ENCODE measurements at regions not wholly inside any gene's neighbourhood (a gene's known extent, or its start where the extent isn't known, plus 50 kb on each side); places are given as distances from the start of the nearest gene placed in this dataset.
"Not testable (repeated sequence)": the region's sequence is repeated elsewhere in the genome, so short reads cannot be mapped to it uniquely, and the experiment has no call there.

- no peaks in the 10 kb centered on the region for H3K9me2 ChIP-seq (replicated peaks; ENCODE audit: low read depth, low read length)
- H2AFZ ChIP-seq (ENCODE audit: low read length): peak overlapping the region; percentile 67; the same call in 1 of the 2 replicates
- peaks cover 2% of the 10 kb centered on the region; the same call in 1 of the 2 replicates for H3K9me3 ChIP-seq (ENCODE audit: insufficient read depth, low read depth, low read length)
- no peak overlapping the region for H3K9ac ChIP-seq (ENCODE audit: low read depth, low read length, poor library complexity, severe bottlenecking)
- no peaks in the 10 kb centered on the region for H4K20me1 ChIP-seq (ENCODE audit: insufficient read depth, low read length, poor library complexity, severe bottlenecking)
- no peaks in the 10 kb centered on the region for H3K27me3 ChIP-seq (ENCODE audit: insufficient read depth, low read length, poor library complexity, severe bottlenecking)
- TF ChIP-seq EZH2phosphoT487 (IDR thresholded peaks at IDR 0.05; ENCODE audit: borderline replicate concordance) (no peak), CTCF (conservative IDR thresholded peaks at IDR 0.05; ENCODE audit: low read length) (peak; percentile 27; the same call in 1 of the 2 replicates)
- no peak overlapping the region for H3K4me2 ChIP-seq (ENCODE audit: low read depth, low read length, poor library complexity, severe bottlenecking)
- H3K79me2 ChIP-seq (ENCODE audit: insufficient read depth, low read length): no peaks in the 10 kb centered on the region
- no peaks in the 10 kb centered on the region for H3F3A ChIP-seq (ENCODE audit: low read depth)
- H3K4me1 ChIP-seq (ENCODE audit: insufficient read depth, low read length, poor library complexity, severe bottlenecking): no peaks in the 10 kb centered on the region
- peak overlapping the region; percentile 46 for H3K4me3 ChIP-seq (ENCODE audit: low read length, poor library complexity, severe bottlenecking)
- H3K36me3 ChIP-seq (ENCODE audit: insufficient read depth, low read length): no peaks in the 10 kb centered on the region
These were observed 140.3 kb upstream of the PGRMC2 start for GRCh38 chr4:128427832-128428366.

DNA sequence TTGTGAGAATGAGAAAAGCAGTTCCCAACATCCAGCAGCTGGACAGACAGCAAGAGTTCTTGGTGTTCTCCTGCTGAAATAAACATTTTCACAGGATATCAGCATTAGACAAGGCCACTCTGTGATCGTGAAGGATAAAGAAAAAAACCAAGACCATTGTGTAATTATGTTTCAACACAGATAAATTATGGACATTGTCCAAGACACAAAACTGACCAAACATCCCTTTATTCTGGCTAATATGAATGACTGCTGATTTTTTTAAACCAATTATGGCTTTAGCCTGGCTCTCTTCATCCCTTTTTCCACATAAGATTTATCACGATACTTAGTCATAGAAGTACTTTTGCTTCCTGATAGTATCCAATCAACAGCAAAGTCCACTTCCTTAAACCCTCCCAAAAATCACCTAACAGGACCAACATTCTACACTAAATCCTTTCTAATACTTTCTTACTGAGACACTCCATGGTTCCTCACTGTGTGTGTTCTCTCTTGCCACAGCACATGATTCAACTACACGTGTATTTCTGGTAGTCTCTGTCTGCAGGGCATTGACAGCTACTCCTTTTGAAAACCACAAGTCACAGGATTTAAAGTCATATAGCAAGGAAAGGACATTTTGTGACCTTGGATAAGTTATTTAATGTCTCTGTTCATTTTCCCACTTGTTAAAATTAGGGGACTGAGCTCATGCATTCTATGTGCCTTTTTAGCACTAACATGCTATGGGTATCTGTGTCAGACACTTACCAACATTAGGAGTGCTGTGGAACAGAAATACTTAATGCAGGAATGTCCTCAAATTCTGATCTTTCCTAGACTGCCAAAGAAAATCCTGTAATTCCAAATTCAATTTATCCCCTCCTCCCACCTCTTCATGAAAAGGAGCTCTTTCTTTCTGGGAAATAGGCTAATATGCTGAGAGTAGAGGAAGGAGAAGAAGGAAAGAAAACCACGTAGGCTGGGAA is 137.2 kb upstream of the PGRMC2 start:
- Histone ChIP-seq H3K27me3 (ENCODE audit: insufficient read depth, low read length, poor library complexity, severe bottlenecking) (no peaks in the 10 kb centered on the region), H3K4me2 (ENCODE audit: low read depth, low read length, poor library complexity, severe bottlenecking) (no peak overlapping the region), H3K79me2 (ENCODE audit: insufficient read depth, low read length) (no peaks in the 10 kb centered on the region), H3K9ac (ENCODE audit: low read depth, low read length, poor library complexity, severe bottlenecking) (no peak overlapping the region), H2AFZ (ENCODE audit: low read length) (no peak overlapping the region), H3F3A (ENCODE audit: low read depth) (no peaks in the 10 kb centered on the region), H3K9me2 (replicated peaks; ENCODE audit: low read depth, low read length) (no peaks in the 10 kb centered on the region), H3K36me3 (ENCODE audit: insufficient read depth, low read length) (no peaks in the 10 kb centered on the region), H4K20me1 (ENCODE audit: insufficient read depth, low read length, poor library complexity, severe bottlenecking) (no peaks in the 10 kb centered on the region), H3K4me3 (ENCODE audit: low read length, poor library complexity, severe bottlenecking) (no peak overlapping the region), H3K9me3 (ENCODE audit: insufficient read depth, low read depth, low read length) (peaks cover 2% of the 10 kb centered on the region; the same call in 1 of the 2 replicates), H3K4me1 (ENCODE audit: insufficient read depth, low read length, poor library complexity, severe bottlenecking) (no peaks in the 10 kb centered on the region)
- TF ChIP-seq CTCF (conservative IDR thresholded peaks at IDR 0.05; ENCODE audit: low read length) (no peak), EZH2phosphoT487 (IDR thresholded peaks at IDR 0.05; ENCODE audit: borderline replicate concordance) (no peak)

- H3F3A ChIP-seq (ENCODE audit: low read depth); H3K9me3 ChIP-seq (ENCODE audit: insufficient read depth, low read depth, low read length); H3K4me2 ChIP-seq (ENCODE audit: low read depth, low read length, poor library complexity, severe bottlenecking); H3K27me3 ChIP-seq (ENCODE audit: insufficient read depth, low read length, poor library complexity, severe bottlenecking); H3K4me1 ChIP-seq (ENCODE audit: insufficient read depth, low read length, poor library complexity, severe bottlenecking); H3K4me3 ChIP-seq (ENCODE audit: low read length, poor library complexity, severe bottlenecking); H4K20me1 ChIP-seq (ENCODE audit: insufficient read depth, low read length, poor library complexity, severe bottlenecking); H3K9ac ChIP-seq (ENCODE audit: low read depth, low read length, poor library complexity, severe bottlenecking); H3K79me2 ChIP-seq (ENCODE audit: insufficient read depth, low read length); H3K9me2 ChIP-seq (replicated peaks; ENCODE audit: low read depth, low read length); H2AFZ ChIP-seq (ENCODE audit: low read length); H3K36me3 ChIP-seq (ENCODE audit: insufficient read depth, low read length): not testable (repeated sequence)
These were observed 134.7 kb upstream of the PGRMC2 start for GRCh38 chr4:128422296-128422695.
